GM10266 (cell line): ENCODE measurements at regions not wholly inside any gene's neighbourhood (a gene's known extent, or its start where the extent isn't known, plus 50 kb on each side); places are given as distances from the start of the nearest gene placed in this dataset.

Experiments used
- DNase-seq: peaks from one replicate; pipeline ENCODE4 v3.0.0; 2012; ENCODE audit errors: extremely low spot score
- TF ChIP-seq, protein P1 (sequence below): IDR thresholded peaks from 2 replicates; pipeline ENCODE4 v1.5.1; 2012; ENCODE audit warnings: mild to moderate bottlenecking, low read depth; ENCODE audit not compliant: control insufficient read depth, insufficient read depth; ENCODE audit errors: missing control alignments

DNA sequence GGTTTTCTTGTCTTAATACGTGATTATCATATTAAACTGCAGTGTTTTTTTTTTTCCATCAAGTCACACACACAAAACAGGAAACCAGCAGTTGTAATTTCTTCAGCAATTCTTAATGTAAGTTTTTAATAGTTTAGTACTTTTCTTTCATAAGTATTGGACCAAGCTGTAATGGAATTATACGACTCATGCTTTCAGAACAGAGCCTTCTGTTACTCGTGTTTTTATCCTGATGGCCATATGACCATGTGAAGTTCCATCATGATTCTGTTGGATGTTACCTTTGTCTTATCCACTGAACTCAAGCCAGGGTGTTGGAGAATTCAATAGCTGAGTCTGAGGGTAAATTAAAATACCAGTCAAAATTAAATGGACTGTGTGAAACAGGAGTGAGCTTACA lies 72.0 kb upstream of the S1PR1 start:
- DNase-seq = no peak
- TF ChIP-seq, protein P1, sequence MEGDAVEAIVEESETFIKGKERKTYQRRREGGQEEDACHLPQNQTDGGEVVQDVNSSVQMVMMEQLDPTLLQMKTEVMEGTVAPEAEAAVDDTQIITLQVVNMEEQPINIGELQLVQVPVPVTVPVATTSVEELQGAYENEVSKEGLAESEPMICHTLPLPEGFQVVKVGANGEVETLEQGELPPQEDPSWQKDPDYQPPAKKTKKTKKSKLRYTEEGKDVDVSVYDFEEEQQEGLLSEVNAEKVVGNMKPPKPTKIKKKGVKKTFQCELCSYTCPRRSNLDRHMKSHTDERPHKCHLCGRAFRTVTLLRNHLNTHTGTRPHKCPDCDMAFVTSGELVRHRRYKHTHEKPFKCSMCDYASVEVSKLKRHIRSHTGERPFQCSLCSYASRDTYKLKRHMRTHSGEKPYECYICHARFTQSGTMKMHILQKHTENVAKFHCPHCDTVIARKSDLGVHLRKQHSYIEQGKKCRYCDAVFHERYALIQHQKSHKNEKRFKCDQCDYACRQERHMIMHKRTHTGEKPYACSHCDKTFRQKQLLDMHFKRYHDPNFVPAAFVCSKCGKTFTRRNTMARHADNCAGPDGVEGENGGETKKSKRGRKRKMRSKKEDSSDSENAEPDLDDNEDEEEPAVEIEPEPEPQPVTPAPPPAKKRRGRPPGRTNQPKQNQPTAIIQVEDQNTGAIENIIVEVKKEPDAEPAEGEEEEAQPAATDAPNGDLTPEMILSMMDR = no peak

DNA sequence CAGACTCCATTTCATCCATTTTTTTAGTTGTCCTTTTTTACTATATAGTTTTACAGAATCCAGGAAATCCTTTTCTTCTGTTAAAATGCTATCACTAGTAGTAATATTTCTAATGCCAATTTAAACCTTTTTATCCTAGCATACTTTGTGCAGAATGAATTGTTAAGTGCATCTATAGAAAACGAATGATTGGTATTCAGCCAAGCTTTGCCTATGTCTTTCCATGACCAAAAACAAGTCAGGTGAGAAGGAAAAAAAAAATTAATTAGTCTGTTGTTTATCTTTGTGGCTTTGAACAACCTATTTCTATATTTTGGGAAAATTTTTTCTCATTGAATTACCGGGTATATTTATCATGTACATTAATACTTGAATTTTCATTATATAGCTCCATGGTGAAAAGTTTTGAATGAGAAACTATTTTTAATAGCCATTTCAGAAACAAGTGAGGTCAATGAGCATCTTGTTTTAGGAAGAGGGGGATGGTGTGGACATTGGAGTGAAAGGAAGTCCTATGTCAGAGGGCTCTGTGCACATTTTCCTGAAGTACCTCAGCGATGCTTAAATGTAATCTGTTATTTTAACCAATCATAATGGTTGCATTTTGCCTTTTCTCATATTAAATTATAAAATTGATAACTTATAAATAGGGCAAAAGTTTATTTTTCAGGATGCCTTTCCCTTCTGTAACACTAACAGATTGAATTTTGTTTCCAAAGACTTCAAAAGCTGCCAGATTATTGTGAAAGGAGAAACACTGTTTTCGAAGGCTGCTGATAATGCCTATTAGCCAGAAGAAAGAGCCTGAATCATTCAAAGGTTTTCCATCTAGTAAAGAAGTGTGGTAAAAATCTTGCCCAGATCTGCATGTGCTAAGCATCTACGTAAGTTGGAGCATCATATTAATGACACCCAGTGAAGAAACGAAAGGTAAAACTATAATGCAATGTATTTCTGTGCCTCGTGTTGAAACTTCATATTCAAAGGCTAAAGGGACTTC lies 73.8 kb upstream of the S1PR1 start:
- TF ChIP-seq, protein P1 = no peak
- DNase-seq = no peak

DNA sequence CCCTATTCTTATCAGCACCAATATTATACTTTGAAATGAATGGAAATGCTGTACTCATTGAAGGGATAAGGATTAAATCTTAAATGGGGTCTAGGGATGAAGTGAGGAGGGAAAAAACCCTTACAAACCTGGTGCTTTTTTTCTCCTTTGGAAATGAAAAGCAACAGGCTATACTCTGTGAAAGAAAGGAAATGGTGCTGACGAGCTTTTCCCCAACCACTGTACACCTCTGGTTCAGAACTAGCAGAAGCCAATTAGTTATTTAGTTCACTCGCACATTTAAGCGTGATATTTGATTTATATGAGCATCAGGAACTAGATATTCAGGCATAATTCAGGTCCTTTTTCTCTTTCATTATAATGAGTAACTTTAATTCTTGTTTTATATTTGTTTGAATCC lies 74.5 kb upstream of the S1PR1 start:
- DNase-seq = no peak

DNA sequence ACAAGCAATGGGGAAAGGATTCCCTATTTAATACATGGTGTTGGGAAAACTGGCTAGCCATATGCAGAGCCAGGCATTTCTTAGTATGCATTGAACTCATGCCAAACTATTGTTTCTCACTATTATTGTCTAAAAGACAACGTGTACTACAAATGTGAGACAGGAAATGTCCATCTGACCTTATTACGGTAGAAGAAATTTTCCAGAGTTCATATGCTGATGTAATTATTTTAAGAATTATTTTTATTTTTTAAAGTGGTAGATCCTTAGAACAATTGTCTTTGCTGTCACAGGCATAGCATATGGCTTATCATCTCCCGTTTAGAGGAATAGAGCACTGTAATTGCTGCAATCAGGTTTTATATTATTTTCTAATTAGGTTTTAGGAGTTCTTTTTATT lies 75.2 kb upstream of the S1PR1 start:
- no peak for DNase-seq
- TF ChIP-seq, protein P1 = no peak

More for the DNA sequence above, 74.5 kb upstream of the S1PR1 start:
- TF ChIP-seq, protein P1 = no peak

GRCh38 chr1:101158424-101158823 lies 78.4 kb upstream of the S1PR1 start:
- TF ChIP-seq, protein P1 = no peak
- no peak for DNase-seq

DNA sequence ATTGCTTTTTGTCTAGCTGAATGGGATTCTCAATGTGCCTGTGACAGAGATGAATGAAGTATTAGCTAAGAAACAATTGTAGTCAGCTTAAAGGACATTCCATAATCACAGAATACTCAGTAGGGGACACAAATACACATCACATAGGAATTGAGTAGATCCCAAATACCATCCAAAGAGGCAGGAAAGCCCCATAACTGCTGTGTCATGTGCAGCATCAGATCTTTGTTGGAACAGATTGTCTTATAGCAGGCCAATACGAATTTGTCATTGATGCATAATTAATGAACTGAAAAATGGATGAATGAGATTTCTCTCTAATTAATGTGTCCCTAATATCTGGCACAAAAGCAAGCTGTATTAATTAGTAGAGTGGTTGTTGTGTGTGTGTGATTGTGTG lies 82.3 kb upstream of the S1PR1 start:
- DNase-seq = no peak
- TF ChIP-seq, protein P1 = no peak

DNA sequence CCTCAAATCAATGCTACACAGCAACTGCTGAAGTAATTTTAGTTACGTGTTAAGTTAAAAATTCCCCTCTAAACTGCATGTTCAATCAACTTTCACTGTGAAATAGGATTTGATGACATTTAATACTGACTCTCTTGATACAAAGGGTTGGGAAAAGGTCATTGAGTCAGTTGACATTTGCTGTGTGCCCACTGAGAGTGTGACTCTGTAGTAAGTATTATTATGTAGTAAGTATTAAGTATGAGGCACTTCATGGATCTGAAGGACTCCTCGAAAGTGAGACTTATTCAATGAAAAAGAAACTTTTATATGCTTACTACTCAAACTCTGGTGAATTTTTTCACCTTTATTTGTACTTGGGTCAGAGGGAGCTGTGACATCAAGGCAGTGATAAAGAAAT lies 83.1 kb upstream of the S1PR1 start:
- DNase-seq = no peak
- TF ChIP-seq, protein P1 = no peak
